Endothelial cell of umbilical vein (primary cell): ENCODE measurements at regions not wholly inside any gene's neighbourhood (a gene's known extent, or its start where the extent isn't known, plus 50 kb on each side); places are given as distances from the start of the nearest gene placed in this dataset.

Source experiments
- BruUV-seq: library from RNA; stranded (reverse); fragments of 400-500 nt; replicated peaks from 2 replicates; lab custom pipeline; 2021; lab: Mats Ljungman, UMichigan
- CTCF ChIA-PET: fragments of 300-600, 350-600 bp; sonication (Branson Sonifier 250); formaldehyde crosslinking; loops from one replicate; lab custom pipeline; 2021; ENCODE audit warnings: antibody characterized with exemption, inconsistent platforms; lab: Charles Lee
- POLR2A ChIA-PET: fragments of 300-600, 350-600 bp; sonication (Branson Sonifier 250); formaldehyde crosslinking; loops from one replicate; lab custom pipeline; 2021; ENCODE audit warnings: antibody characterized with exemption, inconsistent platforms; lab: Charles Lee
- DNase-seq: peaks from one replicate; pipeline ENCODE4 v3.0.0-alpha.2; 2011; ENCODE audit warnings: low read depth, low spot score
- FAIRE-seq: peaks from 2 replicates; lab custom pipeline; 2011; peaks lifted over from hg19 to GRCh38; lab: Jason Lieb, UNC
- H2AFZ ChIP-seq: 2 replicates; pipeline ENCODE4 v1.6.0; 2012; ENCODE audit warnings: low read depth, low read length, control low read depth, inconsistent platforms
- H3K27ac ChIP-seq: 2 replicates; pipeline ENCODE4 v1.5.1; 2011; ENCODE audit warnings: low read depth, mild to moderate bottlenecking, control low read depth, low read length, moderate library complexity; ENCODE audit not compliant: insufficient read depth
- H3K27me3 ChIP-seq, 2 experiments: 2 replicates each; pipeline versions ENCODE4 v1.6.0 to v1.6.1; 2011; ENCODE audit warnings: low read length in 2 of 2, mixed read lengths in 1 of 2; ENCODE audit not compliant: control insufficient read depth in 2 of 2, insufficient read depth in 2 of 2
- H3K36me3 ChIP-seq, 2 experiments: 2 replicates in 1 of 2; 3 replicates in 1 of 2; pipeline ENCODE4 v1.5.1; 2011; ENCODE audit warnings: low read length in 2 of 2, mild to moderate bottlenecking in 1 of 2, moderate library complexity in 1 of 2; ENCODE audit not compliant: control insufficient read depth in 2 of 2, insufficient read depth in 2 of 2; ENCODE audit errors: extremely low read depth in 1 of 2
- H3K4me1 ChIP-seq: 3 replicates; pipeline ENCODE4 v1.5.1; 2011; ENCODE audit warnings: mild to moderate bottlenecking, low read length; ENCODE audit not compliant: control insufficient read depth, insufficient read depth; ENCODE audit errors: extremely low read depth
- H3K4me2 ChIP-seq: 2 replicates; pipeline ENCODE4 v1.6.1; 2011; ENCODE audit warnings: low read length, control low read depth, mixed read lengths; ENCODE audit not compliant: insufficient read depth
- H3K4me3 ChIP-seq, 3 experiments: fragments of 200-600 bp in 1 of 3; sonication (generic), shearing (Covaris generic) in 1 of 3; replicated peaks in 1 of 3; 2 replicates each; pipeline ENCODE4 v1.5.1; 2011 to 2016; ENCODE audit warnings: control low read depth in 3 of 3, low read length in 3 of 3, mild to moderate bottlenecking in 2 of 3, inconsistent platforms in 1 of 3, low read depth in 1 of 3, moderate library complexity in 1 of 3; ENCODE audit not compliant: insufficient read depth in 1 of 3
- H3K79me2 ChIP-seq: 2 replicates; pipeline ENCODE4 v1.6.0; 2012; ENCODE audit warnings: low read length, inconsistent platforms; ENCODE audit not compliant: control insufficient read depth, insufficient read depth
- H3K9ac ChIP-seq: replicated peaks from 2 replicates; pipeline ENCODE3; 2011; ENCODE audit warnings: low read length, control low read depth; ENCODE audit not compliant: insufficient read depth; ENCODE audit errors: extremely low read depth
- H3K9me1 ChIP-seq: replicated peaks from 3 replicates; pipeline ENCODE4 v1.6.0; 2011; ENCODE audit warnings: mild to moderate bottlenecking, low read length; ENCODE audit not compliant: control insufficient read depth, insufficient read depth; ENCODE audit errors: extremely low read depth
- H3K9me3 ChIP-seq: replicated peaks from 2 replicates; pipeline ENCODE4 v1.5.1; 2012; ENCODE audit warnings: low read length, inconsistent platforms; ENCODE audit not compliant: control insufficient read depth, insufficient read depth
- H4K20me1 ChIP-seq: replicated peaks from 2 replicates; pipeline ENCODE3; 2011; ENCODE audit warnings: mild to moderate bottlenecking, low read length; ENCODE audit not compliant: control insufficient read depth, insufficient read depth; ENCODE audit errors: extremely low read depth
- CTCF ChIP-seq, 2 donors: IDR thresholded peaks; 1 replicate in 1 of 2; 2 replicates in 1 of 2; pipeline ENCODE4 v1.5.1; 2011; ENCODE audit warnings: low read length in 2 of 2, mild to moderate bottlenecking in 2 of 2, moderate library complexity in 2 of 2, control low read depth in 1 of 2, inconsistent platforms in 1 of 2, low read depth in 1 of 2; ENCODE audit not compliant: insufficient read depth in 1 of 2; ENCODE audit errors: extremely low read depth in 1 of 2
- EZH2 ChIP-seq: IDR thresholded peaks from 2 replicates; pipeline ENCODE4 v1.6.1; 2012; ENCODE audit warnings: borderline replicate concordance, low read depth, mild to moderate bottlenecking, moderate library complexity, low read length, inconsistent platforms; ENCODE audit not compliant: severe bottlenecking
- FOS ChIP-seq: IDR thresholded peaks from 2 replicates; pipeline ENCODE4 v1.6.1; 2011; ENCODE audit warnings: mild to moderate bottlenecking, low read length, moderate library complexity, borderline replicate concordance; ENCODE audit not compliant: insufficient read depth
- GATA2 ChIP-seq: IDR thresholded peaks from 2 replicates; pipeline ENCODE4 v1.7.0; 2011; ENCODE audit warnings: low read depth, mild to moderate bottlenecking, moderate library complexity, mixed read lengths, low read length; ENCODE audit not compliant: insufficient read length, insufficient read depth
- JUN ChIP-seq: IDR thresholded peaks from 2 replicates; pipeline ENCODE4 v1.6.1; 2011; ENCODE audit warnings: borderline replicate concordance, low read depth; ENCODE audit not compliant: insufficient read length, insufficient read depth
- MAX ChIP-seq: IDR thresholded peaks from 2 replicates; pipeline ENCODE4 v1.6.1; 2011; ENCODE audit not compliant: insufficient read depth, insufficient read length
- POLR2A ChIP-seq: IDR thresholded peaks from 2 replicates; pipeline ENCODE4 v1.6.1; 2012; ENCODE audit warnings: low read depth, mild to moderate bottlenecking, control low read depth, low read length
- POLR2AphosphoS5 ChIP-seq: IDR thresholded peaks from 2 replicates; pipeline ENCODE4 v1.6.1; 2012; ENCODE audit warnings: low read depth, mild to moderate bottlenecking, control low read depth, low read length, moderate library complexity; ENCODE audit not compliant: insufficient read depth
- dilution Hi-C: fragments of 300-500 bp; cut with MboI; formaldehyde crosslinking; loops from one replicate; pipeline ENCODE4 v1.15.0; 2019; ENCODE audit warnings: low sequenced_read_pairs; ENCODE audit not compliant: extremely low pct_ligation_motif_present
- intact Hi-C: fragments of 100-400 bp; cut with micrococcal nuclease; formaldehyde crosslinking; loops from one replicate; pipeline ENCODE4 v1.10.0; 2022

- no peak for DNase-seq
- FAIRE-seq = no peak
- dilution Hi-C loops = no loop called here
- Histone ChIP-seq H3K4me1 (no peaks in the 10 kb centered on the region), H3K4me3 (no peak overlapping the region), H3K9me3 (no peaks in the 10 kb centered on the region), H3K9ac (no peak overlapping the region), H2AFZ (no peak overlapping the region), H3K27ac (no peak overlapping the region), H3K36me3 (no peaks in the 10 kb centered on the region), H3K79me2 (no peaks in the 10 kb centered on the region), H3K9me1 (no peaks in the 10 kb centered on the region), H3K4me2 (no peak overlapping the region), H4K20me1 (no peaks in the 10 kb centered on the region), H3K27me3 (no peaks in the 10 kb centered on the region)
- CTCF ChIA-PET = no interaction called here
- intact Hi-C loops = no loop called here
- no TSS peak for BruUV-seq
- TF ChIP-seq GATA2 (no peak), EZH2 (no peak), POLR2AphosphoS5 (no peak), CTCF (IDR thresholded peaks at IDR 0.05; ENCODE audit: extremely low read depth in 1 of 2, insufficient read depth in 1 of 2, low read depth in 1 of 2, low read length in 2 of 2) (no peak), FOS (no peak)
- POLR2A ChIA-PET = no interaction called here
Observed at GRCh38 chr9:107103621-107104020, 179.5 kb upstream of the RAD23B start.

GRCh38 chr9:107105784-107106183, 177.3 kb upstream of the RAD23B start:
- intact Hi-C loops = no loop called here
- DNase-seq = no peak

More at GRCh38 chr9:107105784-107106183, 177.3 kb upstream of the RAD23B start:
- BruUV-seq = no TSS peak
- FAIRE-seq = no peak
- ChIA-PET CTCF (no interaction called here), POLR2A (no interaction called here)
- Histone ChIP-seq H3K79me2 (no peaks in the 10 kb centered on the region), H3K4me1 (no peaks in the 10 kb centered on the region), H3K4me2 (no peak overlapping the region), H3K36me3 (no peaks in the 10 kb centered on the region), H3K9me1 (no peaks in the 10 kb centered on the region), H4K20me1 (no peaks in the 10 kb centered on the region), H3K27ac (no peak overlapping the region), H3K9me3 (no peaks in the 10 kb centered on the region), H2AFZ (no peak overlapping the region), H3K9ac (no peak overlapping the region), H3K27me3 (no peaks in the 10 kb centered on the region), H3K4me3 (no peak overlapping the region)
- TF ChIP-seq EZH2 = no peak
- TF ChIP-seq MAX = no peak
- TF ChIP-seq GATA2 = no peak
- TF ChIP-seq POLR2A = no peak
- TF ChIP-seq JUN = no peak
- no peak for TF ChIP-seq POLR2AphosphoS5
- no peak for TF ChIP-seq FOS
- no peak for TF ChIP-seq CTCF (IDR thresholded peaks at IDR 0.05; ENCODE audit: extremely low read depth in 1 of 2, insufficient read depth in 1 of 2, low read depth in 1 of 2, low read length in 2 of 2)
- dilution Hi-C loops = no loop called here
